ENCODE measurements at regions not wholly inside any gene's neighbourhood (a gene's known extent, or its start where the extent isn't known, plus 50 kb on each side); places are given as distances from the start of the nearest gene placed in this dataset.

DNA sequence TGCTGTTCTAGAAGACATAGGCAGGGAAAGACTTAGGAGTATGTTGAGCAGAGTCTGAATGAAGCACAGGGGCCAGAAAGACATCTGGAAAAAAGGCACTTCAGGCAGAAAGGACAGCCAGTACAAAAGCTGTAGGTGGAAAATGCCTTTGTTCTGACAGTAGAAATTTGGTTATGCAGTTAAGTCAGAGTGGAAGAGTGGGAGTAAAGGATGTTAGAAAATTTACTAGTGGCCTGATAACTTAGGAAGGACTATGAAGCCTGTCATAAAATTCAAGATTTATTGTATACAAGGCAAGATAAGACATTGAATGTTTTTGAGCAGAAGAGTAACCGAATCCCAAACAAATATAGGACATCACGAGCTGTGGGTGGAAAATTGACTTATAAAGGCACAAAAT is 987.9 kb downstream of the PLA2G4A start:
- TF ChIP-seq, protein P1, sequence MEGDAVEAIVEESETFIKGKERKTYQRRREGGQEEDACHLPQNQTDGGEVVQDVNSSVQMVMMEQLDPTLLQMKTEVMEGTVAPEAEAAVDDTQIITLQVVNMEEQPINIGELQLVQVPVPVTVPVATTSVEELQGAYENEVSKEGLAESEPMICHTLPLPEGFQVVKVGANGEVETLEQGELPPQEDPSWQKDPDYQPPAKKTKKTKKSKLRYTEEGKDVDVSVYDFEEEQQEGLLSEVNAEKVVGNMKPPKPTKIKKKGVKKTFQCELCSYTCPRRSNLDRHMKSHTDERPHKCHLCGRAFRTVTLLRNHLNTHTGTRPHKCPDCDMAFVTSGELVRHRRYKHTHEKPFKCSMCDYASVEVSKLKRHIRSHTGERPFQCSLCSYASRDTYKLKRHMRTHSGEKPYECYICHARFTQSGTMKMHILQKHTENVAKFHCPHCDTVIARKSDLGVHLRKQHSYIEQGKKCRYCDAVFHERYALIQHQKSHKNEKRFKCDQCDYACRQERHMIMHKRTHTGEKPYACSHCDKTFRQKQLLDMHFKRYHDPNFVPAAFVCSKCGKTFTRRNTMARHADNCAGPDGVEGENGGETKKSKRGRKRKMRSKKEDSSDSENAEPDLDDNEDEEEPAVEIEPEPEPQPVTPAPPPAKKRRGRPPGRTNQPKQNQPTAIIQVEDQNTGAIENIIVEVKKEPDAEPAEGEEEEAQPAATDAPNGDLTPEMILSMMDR (IDR thresholded peaks at IDR 0.05) = no peak
- TF ChIP-seq POLR2A (IDR thresholded peaks at IDR 0.05) = no peak

Measured in esophagus squamous epithelium (tissue), 4 donors.